Mesendoderm (in vitro differentiated cells): ENCODE measurements at regions not wholly inside any gene's neighbourhood (a gene's known extent, or its start where the extent isn't known, plus 50 kb on each side); places are given as distances from the start of the nearest gene placed in this dataset.
A peak's percentile ranks its signal among the peaks of the same experiment; 100 is the strongest.

Source experiments
- DNase-seq: peaks from one replicate; pipeline ENCODE4 v3.0.0; 2013
- H2AK5ac ChIP-seq: 2 replicates; pipeline ENCODE4 v1.6.1; 2013; ENCODE audit warnings: low read length, inconsistent platforms
- H2BK120ac ChIP-seq: 2 replicates; pipeline ENCODE4 v1.6.1; 2013; ENCODE audit warnings: low read depth, mild to moderate bottlenecking, low read length, moderate library complexity, mixed read lengths
- H2BK15ac ChIP-seq: replicated peaks from 2 replicates; pipeline ENCODE4 v1.6.1; 2013; ENCODE audit warnings: low read depth, mild to moderate bottlenecking, moderate library complexity
- H2BK5ac ChIP-seq: 2 replicates; pipeline ENCODE4 v1.6.1; 2013; ENCODE audit warnings: low read length, inconsistent platforms
- H3K18ac ChIP-seq: 2 replicates; pipeline ENCODE4 v1.6.1; 2013; ENCODE audit warnings: mild to moderate bottlenecking, low read length, mixed read lengths
- H3K23ac ChIP-seq: one replicate; pipeline ENCODE4 v1.6.1; 2013; ENCODE audit warnings: low read length
- H3K27ac ChIP-seq: 2 replicates; pipeline ENCODE4 v1.5.1; 2013; ENCODE audit warnings: low read depth, mild to moderate bottlenecking, inconsistent platforms, low read length, moderate library complexity
- H3K27me3 ChIP-seq: 2 replicates; pipeline ENCODE4 v1.6.1; 2013; ENCODE audit warnings: low read length, control low read depth, mild to moderate bottlenecking, inconsistent platforms; ENCODE audit not compliant: insufficient read depth, poor library complexity
- H3K36me3 ChIP-seq: 2 replicates; pipeline ENCODE4 v1.6.1; 2013; ENCODE audit warnings: low read length, inconsistent platforms; ENCODE audit not compliant: control insufficient read depth, insufficient read depth
- H3K4ac ChIP-seq: one replicate; pipeline ENCODE4 v1.6.1; 2013; ENCODE audit warnings: low read depth, mild to moderate bottlenecking, low read length, moderate library complexity
- H3K4me1 ChIP-seq: 2 replicates; pipeline ENCODE4 v1.6.1; 2013; ENCODE audit warnings: low read depth, low read length, inconsistent platforms; ENCODE audit not compliant: control insufficient read depth
- H3K4me2 ChIP-seq: 2 replicates; pipeline ENCODE4 v1.6.1; 2013; ENCODE audit warnings: low read length
- H3K4me3 ChIP-seq: 2 replicates; pipeline ENCODE4 v1.5.1; 2013; ENCODE audit warnings: mild to moderate bottlenecking, low read length
- H3K56ac ChIP-seq: one replicate; pipeline ENCODE4 v1.6.1; 2013; ENCODE audit warnings: low read length
- H3K79me1 ChIP-seq: 2 replicates; pipeline ENCODE4 v1.6.1; 2013; ENCODE audit warnings: low read length, inconsistent platforms
- H3K79me2 ChIP-seq: 2 replicates; pipeline ENCODE4 v1.6.1; 2013; ENCODE audit warnings: mild to moderate bottlenecking, low read length; ENCODE audit not compliant: control insufficient read depth, insufficient read depth
- H3K9ac ChIP-seq: 2 replicates; pipeline ENCODE4 v1.6.1; 2013; ENCODE audit warnings: low read length, inconsistent platforms
- H4K5ac ChIP-seq: one replicate; pipeline ENCODE4 v1.6.1; 2013; ENCODE audit warnings: low read length
- H4K8ac ChIP-seq: one replicate; pipeline ENCODE4 v1.6.1; 2013; ENCODE audit warnings: low read depth, mild to moderate bottlenecking, control low read depth, low read length, moderate library complexity
- WGBS: extraction: QIAGEN DNeasy Blood & Tissue Kit; methylation state at CpG from one replicate; pipeline ENCODE4 v1.1.7; 2013; ENCODE audit warnings: low lambda C conversion rate, missing lambda C conversion rate; ENCODE audit not compliant: insufficient coverage; ENCODE audit errors: extremely low coverage; 5-methylcytosine and 5-hydroxymethylcytosine counted together

DNA sequence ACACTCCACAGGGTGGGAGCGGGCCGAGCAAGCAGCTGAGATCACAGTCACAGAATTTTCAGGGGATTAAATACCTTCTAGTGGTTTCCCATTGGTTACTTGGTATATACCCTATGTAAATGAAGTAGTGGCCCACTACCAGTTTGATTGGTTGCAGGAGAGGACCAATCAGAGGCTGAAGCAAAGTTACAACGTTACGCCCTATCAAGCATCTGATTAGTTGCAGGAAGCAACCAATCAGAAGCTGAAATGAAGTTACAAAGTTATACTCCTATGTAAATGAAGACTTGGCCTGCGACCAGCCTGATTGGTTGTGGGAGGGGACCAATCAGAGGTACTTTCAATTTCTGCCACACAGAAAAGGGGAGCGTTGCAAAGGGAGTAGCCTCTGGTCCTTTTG, 474.0 kb downstream of the COG6 start:
- H2BK120ac ChIP-seq: no peak overlapping the region
- H3K4me2 ChIP-seq: no peak overlapping the region
- H3K4ac ChIP-seq: no peak overlapping the region
- no peaks in the 10 kb centered on the region for H3K36me3 ChIP-seq
- no peak overlapping the region for H3K9ac ChIP-seq
- no peak overlapping the region for H3K27ac ChIP-seq
- H3K4me1 ChIP-seq: no peaks in the 10 kb centered on the region
- no peaks in the 10 kb centered on the region for H3K27me3 ChIP-seq
- no CpG with 5 or more reads among the region's 6 CpGs for WGBS
- DNase-seq: no peak
- H3K23ac ChIP-seq: no peak overlapping the region
- no peak overlapping the region for H3K56ac ChIP-seq
- H2BK15ac ChIP-seq: no peak overlapping the region
- H3K79me1 ChIP-seq: no peaks in the 10 kb centered on the region
- no peak overlapping the region for H2AK5ac ChIP-seq
- H2BK5ac ChIP-seq: no peak overlapping the region
- H3K4me3 ChIP-seq: no peak overlapping the region
- H4K8ac ChIP-seq: no peak overlapping the region
- H3K18ac ChIP-seq: no peak overlapping the region
- no peak overlapping the region for H4K5ac ChIP-seq
- no peaks in the 10 kb centered on the region for H3K79me2 ChIP-seq

DNA sequence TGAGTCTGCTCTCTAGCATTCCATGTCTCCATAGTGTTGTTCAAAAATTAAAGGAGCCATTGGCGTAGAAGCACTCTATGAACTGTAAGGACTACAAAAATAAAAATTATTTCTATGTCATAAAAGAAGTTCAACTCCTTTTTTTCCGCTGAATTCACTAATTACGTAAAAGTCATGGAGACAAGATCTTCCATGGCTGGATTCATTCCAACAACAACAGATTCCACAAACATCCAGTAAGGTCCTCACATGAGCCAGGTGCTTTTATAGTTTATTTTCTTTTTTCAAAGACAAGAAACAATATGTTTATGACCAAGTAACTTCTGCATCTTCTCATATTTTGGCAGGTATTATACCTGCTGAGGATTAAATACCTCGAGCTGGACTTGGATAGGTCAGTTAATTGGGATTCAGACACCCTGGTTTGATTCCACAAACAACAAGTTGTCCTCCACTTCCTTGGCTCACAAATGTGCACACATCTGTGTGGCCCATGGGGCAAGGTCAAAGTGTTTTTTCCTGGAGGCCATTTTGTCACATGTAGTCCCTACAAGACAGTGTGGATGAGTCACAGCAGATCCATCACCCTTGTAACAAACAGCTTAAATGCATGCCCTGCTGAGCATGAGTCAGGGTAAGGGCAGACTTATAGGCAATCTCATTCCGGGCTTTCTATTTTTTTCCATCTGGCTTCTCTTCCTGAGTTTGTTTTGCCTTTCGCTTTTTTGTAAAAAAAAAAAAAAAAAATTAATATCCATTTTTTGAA, 475.6 kb downstream of the COG6 start:
- Histone ChIP-seq H3K9ac (no peak overlapping the region), H4K5ac (no peak overlapping the region), H2AK5ac (no peak overlapping the region), H2BK15ac (no peak overlapping the region), H2BK5ac (no peak overlapping the region), H3K27me3 (no peaks in the 10 kb centered on the region), H3K27ac (no peak overlapping the region), H3K4me1 (no peaks in the 10 kb centered on the region), H3K4me2 (no peak overlapping the region), H3K79me2 (no peaks in the 10 kb centered on the region), H3K56ac (no peak overlapping the region), H2BK120ac (no peak overlapping the region), H4K8ac (no peak overlapping the region), H3K4ac (no peak overlapping the region), H3K23ac (no peak overlapping the region), H3K18ac (no peak overlapping the region), H3K79me1 (no peaks in the 10 kb centered on the region), H3K4me3 (no peak overlapping the region), H3K36me3 (no peaks in the 10 kb centered on the region)
- DNase-seq: peak; percentile 54
- WGBS: no CpG with 5 or more reads among the region's 6 CpGs

DNA sequence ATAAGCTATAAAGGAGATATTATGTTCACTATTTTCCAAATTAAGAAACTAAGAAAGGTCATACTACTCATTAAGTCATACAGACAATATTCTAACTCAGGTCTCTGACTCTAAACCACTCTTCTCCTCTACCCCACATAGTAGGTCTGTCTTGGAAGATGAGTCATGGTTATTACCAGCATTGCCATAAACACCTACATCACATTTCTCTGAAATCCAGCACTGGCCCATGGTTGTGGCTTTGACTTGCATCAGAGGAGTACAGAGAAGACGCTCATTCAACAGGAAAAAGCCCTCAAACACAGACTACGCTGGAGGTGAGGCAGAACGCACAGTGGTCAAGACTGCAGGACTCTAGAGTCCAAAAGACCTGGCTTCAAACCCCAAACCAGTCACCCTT, 476.8 kb downstream of the COG6 start:
- Histone ChIP-seq H3K27me3 (no peaks in the 10 kb centered on the region), H2BK120ac (no peak overlapping the region), H3K79me2 (no peaks in the 10 kb centered on the region), H3K4ac (no peak overlapping the region), H4K8ac (no peak overlapping the region), H4K5ac (no peak overlapping the region), H3K23ac (no peak overlapping the region), H2BK5ac (no peak overlapping the region), H2AK5ac (no peak overlapping the region), H3K18ac (no peak overlapping the region), H3K4me1 (no peaks in the 10 kb centered on the region), H3K36me3 (no peaks in the 10 kb centered on the region), H3K27ac (no peak overlapping the region), H3K4me3 (no peak overlapping the region), H3K79me1 (no peaks in the 10 kb centered on the region), H3K56ac (no peak overlapping the region), H2BK15ac (no peak overlapping the region), H3K9ac (no peak overlapping the region), H3K4me2 (no peak overlapping the region)
- WGBS: no CpG with 5 or more reads among the region's 3 CpGs
- DNase-seq: no peak

DNA sequence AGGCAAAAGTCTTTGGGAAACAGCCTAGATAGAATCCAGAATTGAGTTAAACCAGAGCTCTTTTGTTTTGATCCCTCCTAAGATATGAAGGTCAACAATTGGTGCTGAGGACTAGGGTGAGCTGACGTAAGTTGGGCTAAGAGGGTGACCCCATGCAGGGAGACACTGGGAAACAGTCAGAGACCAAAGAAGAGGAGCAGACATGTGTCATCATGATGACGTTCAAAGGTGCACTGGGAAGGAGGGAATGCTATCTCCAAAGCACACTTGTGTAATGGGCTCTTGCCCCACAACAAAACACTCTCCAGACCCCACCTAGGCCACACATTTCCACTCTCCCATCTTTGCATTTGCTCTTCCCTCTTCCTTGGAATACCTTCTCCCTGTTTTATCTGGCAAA, 481.4 kb downstream of the COG6 start:
- Histone ChIP-seq H3K23ac (no peak overlapping the region), H3K79me2 (no peaks in the 10 kb centered on the region), H2BK5ac (no peak overlapping the region), H2BK15ac (no peak overlapping the region), H3K27ac (no peak overlapping the region), H3K18ac (no peak overlapping the region), H3K56ac (no peak overlapping the region), H3K4me2 (no peak overlapping the region), H2AK5ac (no peak overlapping the region), H3K4ac (no peak overlapping the region), H3K36me3 (no peaks in the 10 kb centered on the region), H4K5ac (no peak overlapping the region), H3K79me1 (no peaks in the 10 kb centered on the region), H2BK120ac (no peak overlapping the region), H3K4me1 (no peaks in the 10 kb centered on the region), H3K9ac (no peak overlapping the region), H4K8ac (no peak overlapping the region), H3K4me3 (no peak overlapping the region), H3K27me3 (no peaks in the 10 kb centered on the region)
- no CpG with 5 or more reads among the region's 2 CpGs for WGBS
- no peak for DNase-seq

DNA sequence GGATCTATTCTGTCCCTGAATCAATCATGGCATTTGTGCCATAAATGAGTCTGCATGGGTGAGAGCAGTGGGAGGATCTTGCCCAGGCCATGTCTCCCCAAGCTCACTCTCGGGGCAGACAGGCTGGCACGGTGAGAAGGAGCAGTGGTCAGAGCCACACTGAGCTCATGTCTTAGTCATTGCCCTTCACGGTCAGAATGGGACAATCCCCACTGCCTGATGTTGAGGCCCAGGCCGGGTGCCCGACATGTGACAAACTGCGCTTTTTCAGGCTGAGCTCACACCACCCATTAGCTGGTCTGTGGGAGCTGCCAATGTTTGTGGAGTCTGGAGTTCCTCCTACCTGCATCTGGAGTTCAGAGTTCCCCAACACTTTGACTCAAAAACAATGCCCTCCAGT, 481.9 kb downstream of the COG6 start:
- Histone ChIP-seq H3K23ac (no peak overlapping the region), H2BK5ac (no peak overlapping the region), H3K36me3 (no peaks in the 10 kb centered on the region), H3K4me3 (no peak overlapping the region), H3K9ac (no peak overlapping the region), H3K56ac (no peak overlapping the region), H3K79me1 (no peaks in the 10 kb centered on the region), H4K8ac (no peak overlapping the region), H3K4ac (no peak overlapping the region), H3K79me2 (no peaks in the 10 kb centered on the region), H2BK15ac (no peak overlapping the region), H2AK5ac (no peak overlapping the region), H2BK120ac (no peak overlapping the region), H4K5ac (no peak overlapping the region), H3K4me1 (no peaks in the 10 kb centered on the region), H3K27ac (no peak overlapping the region), H3K4me2 (no peak overlapping the region), H3K18ac (no peak overlapping the region), H3K27me3 (no peaks in the 10 kb centered on the region)
- no peak for DNase-seq
- no CpG with 5 or more reads among the region's 6 CpGs for WGBS
